HG02870 (cell line): ENCODE measurements at regions not wholly inside any gene's neighbourhood (a gene's known extent, or its start where the extent isn't known, plus 50 kb on each side); places are given as distances from the start of the nearest gene placed in this dataset.

Experiments used
- ATAC-seq: cut with Tn5 transposase; IDR thresholded peaks from one replicate; pipeline ENCODE4 v1.9.1; 2021; ENCODE audit warnings: mild to moderate bottlenecking, moderate library complexity; ENCODE audit not compliant: unreplicated experiment

DNA sequence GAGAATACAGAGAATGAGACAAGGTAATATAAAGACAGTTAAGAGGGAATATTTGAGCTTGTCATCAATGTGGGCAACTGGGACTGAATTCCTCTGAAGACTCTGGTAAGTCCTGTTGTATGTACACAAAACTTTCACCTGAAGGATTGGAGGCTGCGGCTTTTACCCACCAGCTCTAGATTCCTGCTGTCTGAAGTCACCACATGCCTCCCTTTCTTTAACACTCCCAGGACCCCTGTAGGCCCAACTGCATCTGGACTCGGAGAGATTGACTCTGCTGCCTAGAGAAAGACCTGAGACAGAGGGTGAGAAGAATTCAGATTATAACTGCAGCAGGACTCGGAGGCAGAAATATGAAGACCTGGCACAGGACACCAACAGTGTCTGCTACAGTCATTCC is 1048.0 kb downstream of the PDHA2 start:
- no peak for ATAC-seq

DNA sequence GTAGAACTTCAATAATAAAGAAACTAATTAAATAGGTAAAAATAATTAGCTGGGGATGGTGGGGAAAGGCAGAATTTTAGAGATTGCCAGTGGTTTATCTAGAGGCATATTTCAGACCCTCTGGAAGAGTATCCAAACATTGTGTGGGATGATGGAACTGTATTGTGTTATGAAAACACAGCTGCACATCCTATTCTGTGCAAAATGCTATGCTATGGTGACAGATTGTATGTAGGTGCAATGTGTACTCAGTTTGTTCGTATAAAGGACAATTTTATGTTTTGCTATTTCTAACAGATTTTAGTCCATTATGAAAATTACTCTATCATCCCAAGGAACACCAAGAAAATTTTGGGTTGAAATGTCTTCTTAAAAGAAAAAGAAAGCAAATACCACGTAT is 1054.7 kb downstream of the PDHA2 start:
- no peak for ATAC-seq

GRCh38 chr4:96895826-96896225 is 1055.9 kb downstream of the PDHA2 start:
- ATAC-seq, result no peak

GRCh38 chr4:96912716-96913115 is 1072.8 kb downstream of the PDHA2 start:
- no peak for ATAC-seq

- ATAC-seq, result no peak
Measured at GRCh38 chr4:96913441-96914080, 1073.7 kb downstream of the PDHA2 start.

DNA sequence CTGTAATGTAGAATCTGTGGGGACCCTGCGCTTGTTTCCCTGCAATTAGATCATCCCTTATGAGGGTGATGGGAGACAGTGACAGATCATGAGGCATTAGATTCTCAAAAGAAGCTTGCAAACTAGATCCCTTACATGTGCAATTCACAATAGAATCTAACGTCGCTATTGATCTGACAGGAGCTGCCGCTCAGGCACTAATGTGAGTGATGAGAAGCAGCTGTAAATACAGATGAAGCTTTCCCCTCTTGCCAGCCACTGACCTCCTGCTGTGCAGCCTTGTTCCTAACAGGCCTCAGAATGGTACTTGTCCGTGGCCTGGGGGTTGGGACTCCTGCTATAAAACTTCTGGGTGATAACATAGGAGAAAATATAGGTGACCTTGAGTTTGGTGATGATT is 1076.8 kb downstream of the PDHA2 start:
- ATAC-seq, result no peak

- no peak for ATAC-seq
Measured at GRCh38 chr4:96936886-96937285, 1097.0 kb downstream of the PDHA2 start.

GRCh38 chr4:96946552-96946951 is 1106.7 kb downstream of the PDHA2 start:
- ATAC-seq, result no peak

DNA sequence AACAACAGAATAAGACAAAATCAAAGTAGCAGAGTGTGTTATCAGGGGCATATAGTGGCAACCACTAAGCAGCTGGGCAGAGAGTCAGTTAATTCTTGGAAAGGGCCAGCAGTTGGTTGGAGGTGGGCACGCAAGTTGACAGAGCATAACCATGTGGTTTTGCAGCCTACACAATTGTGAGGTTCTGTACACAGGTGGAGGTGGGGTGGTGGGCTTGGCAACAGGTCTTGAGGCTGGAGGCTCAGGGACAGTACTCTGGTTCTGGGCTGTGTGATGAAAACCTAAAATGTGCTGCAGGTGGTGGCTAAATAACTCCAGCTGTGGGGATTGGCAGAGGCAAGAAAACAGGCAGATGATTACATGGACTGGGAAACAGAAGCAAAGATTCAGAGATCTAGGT is 1112.7 kb downstream of the PDHA2 start:
- ATAC-seq, result no peak

DNA sequence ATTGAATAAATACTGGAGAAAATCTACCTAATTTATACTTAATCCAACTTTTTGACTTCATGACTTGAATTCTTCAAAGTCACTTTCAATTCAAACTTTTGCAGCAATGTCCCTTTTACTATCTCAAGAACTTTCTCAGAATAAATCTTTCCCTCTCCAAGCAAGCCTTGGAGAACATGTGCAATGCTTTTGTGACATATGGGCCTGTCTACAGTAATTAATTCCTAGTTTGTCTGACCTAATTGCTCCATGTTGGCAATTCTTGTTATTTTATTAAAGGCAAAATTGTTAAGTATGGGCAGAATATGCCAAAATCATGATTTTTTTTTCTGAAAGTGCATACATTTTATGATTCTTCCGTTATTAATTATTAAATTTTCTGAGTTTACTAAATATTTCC is 1115.3 kb downstream of the PDHA2 start:
- ATAC-seq, result no peak

DNA sequence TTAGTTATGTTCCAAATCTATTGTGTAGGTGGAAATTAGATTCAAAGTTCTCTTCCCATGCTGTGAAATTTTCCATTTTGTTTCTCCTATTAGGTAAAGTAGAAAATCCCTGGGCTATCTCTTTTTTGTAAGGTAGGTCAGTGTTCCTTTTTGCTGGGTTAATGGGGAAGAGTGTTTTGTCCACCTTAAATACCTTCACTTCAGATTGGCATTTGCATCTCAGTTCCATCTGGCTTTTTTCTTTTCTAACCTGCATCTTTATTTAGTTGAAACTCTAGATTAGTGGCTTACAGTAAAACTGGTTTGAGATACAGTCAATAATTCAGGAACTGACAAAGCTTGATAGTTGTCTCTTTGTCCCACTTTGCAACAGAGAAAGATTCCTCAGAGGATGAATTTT is 1115.8 kb downstream of the PDHA2 start:
- no peak for ATAC-seq

DNA sequence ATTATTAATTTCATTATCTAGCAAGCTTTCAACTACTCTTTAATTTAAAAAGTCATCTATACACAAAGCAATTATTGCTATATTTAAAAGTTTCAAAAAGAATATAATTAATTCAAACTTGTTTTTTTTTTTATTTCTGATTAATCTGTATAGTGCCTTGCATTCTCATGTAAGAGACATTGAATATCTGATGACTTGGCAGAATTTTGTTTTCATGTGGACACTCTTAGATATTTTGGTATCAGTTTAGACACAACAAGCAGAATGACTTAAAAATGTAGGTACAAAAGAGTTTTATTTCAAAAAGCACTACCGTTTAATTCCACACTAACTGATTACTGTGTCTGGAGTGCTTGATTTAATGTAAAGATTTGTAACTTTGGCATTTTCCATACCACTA is 1129.6 kb downstream of the PDHA2 start:
- ATAC-seq, result no peak

DNA sequence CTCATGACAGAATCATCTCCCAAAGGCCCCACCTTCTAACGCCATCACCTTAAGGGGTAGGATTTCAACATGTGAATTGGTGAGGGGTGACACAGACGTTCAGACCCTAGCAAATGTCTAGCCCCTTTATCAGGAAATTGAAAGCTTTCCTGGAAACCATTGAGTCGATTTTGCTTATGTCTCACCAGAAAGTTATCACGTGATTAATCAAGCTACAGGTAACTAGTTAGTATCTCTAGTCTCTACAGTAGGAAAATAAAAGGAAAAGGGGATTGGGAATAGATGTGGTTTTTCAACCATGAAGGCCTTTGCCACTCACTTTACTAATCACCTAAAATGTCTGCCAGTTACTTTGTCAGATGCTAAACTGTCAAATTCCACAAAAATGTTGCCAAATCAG is 1133.0 kb downstream of the PDHA2 start:
- no peak for ATAC-seq

DNA sequence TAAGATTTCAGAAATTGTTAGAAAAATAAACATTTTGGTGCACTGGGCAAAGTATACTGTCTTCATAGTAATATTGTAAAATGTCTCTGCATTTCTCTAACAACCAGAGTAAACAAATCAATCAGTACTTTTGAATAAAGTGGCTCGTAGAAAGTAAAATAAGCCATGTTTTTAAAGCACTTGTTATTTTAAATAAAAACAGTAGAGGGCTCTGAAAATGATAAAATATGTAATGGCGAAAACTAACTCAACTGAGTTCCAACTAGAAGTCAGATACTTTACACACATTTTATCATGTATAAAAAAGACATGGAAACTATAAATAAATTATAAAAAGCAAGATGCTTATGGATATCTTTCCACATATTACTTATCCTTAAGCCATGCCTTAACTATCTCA is 1134.4 kb downstream of the PDHA2 start:
- ATAC-seq, result no peak

DNA sequence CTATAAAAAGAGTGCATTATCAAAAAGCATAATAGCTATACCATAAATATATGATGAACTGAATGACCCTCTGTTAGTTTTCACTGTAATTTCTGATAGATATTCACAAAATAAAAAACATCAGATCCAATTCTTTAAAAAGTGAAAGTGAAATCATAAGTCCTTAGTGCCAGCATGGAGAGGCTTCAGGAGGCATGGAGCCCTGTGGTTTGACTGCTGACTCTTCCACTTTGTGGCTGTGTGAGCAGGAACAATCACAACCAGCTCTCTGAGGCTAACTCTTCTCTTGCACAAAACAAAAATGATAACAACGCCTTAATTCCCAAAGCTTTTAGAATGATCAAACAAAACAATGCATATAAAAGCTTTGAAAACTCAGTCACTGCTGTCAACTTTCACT is 1143.9 kb downstream of the PDHA2 start:
- no peak for ATAC-seq

- no peak for ATAC-seq
Measured at GRCh38 chr4:96986816-96987215, 1146.9 kb downstream of the PDHA2 start.

DNA sequence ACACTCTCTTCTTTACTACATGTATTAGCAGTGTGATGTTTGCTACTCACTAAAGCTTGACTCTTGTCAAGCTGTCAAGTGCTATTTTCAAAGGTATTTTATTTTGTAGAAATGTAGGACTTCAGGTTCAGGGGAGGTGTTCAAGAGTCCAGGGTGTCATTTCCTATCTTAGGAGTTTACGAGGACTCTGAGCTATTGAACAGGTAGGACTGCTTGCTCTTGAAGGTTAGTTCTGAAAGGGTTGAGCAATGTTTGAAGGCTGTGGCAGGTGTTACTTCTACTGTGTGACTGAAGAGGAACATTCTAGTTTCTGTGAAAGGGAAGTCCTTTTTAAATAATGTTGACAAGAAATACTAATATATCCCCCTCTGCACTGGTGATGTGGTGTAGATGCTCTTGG is 1151.2 kb downstream of the PDHA2 start:
- no peak for ATAC-seq

GRCh38 chr4:96992443-96992842 is 1150.8 kb downstream of the STPG2 start:
- no peak for ATAC-seq

GRCh38 chr4:96993560-96993959 is 1149.7 kb downstream of the STPG2 start:
- no peak for ATAC-seq

- ATAC-seq, result no peak
Measured at GRCh38 chr4:97003715-97004114, 1139.6 kb downstream of the STPG2 start.

DNA sequence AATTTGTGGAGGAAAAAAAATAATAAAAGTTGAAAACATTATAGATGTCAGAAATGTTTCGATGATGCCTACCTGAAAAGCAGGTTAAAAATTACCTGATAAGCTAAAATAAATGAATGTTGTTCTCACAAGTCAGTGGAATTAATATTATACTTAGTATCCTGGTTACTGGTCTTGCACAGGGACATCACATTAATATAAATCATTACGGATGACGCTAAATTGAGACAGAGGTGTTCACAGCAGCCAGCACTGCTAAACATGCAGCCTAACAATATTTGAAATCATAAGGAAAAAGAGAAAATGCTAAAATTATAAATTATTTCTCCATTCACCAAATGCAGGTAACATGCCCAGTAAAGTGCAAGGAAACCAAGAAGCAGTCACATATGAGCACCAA is 1130.0 kb downstream of the STPG2 start:
- ATAC-seq, result no peak

DNA sequence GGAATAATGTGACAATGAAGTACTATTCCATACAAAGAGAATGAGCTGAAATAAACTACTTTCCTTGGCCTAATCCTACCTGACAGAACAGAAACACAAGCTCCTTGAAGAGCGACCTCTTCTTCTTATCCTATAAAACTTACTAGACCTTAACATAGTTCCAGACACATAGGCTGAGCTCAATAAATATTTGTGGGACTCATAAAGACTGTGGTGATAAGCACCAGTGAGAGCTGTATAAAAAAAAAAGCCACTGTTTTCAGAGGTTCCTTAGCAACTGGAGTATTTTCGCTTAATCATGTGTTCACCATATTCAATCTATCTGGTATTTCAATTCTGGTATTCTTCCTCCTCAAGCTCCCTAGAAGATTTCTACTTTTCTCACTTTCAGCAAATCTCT is 1129.6 kb downstream of the STPG2 start:
- no peak for ATAC-seq

- no peak for ATAC-seq
Measured at GRCh38 chr4:97015301-97015700, 1128.0 kb downstream of the STPG2 start.
